ENCODE measurements at regions not wholly inside any gene's neighbourhood (a gene's known extent, or its start where the extent isn't known, plus 50 kb on each side); places are given as distances from the start of the nearest gene placed in this dataset.

DNA sequence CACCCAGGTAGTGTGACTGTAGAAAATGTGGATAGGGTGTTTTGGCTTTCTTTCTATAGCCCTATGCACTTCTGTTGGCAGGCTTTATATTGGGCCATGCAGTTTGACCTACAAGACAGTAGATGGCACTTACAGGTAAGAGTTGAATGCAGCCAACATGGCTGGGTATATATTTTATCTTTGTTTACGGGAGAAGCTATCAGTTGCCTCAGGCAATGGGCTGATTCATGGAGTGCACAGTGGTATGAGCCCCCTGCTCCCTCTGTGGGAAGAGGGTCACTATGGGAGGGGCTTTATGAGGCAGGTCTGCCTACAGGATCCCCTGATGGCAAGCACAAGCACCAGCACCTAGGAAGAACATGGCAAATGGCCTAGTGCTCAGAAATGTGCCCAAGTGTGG, 301.2 kb upstream of the CDIN1 start:
- no peak overlapping the region for H2AFZ ChIP-seq (ENCODE audit: low read depth, low read length)
- H4K20me1 ChIP-seq (ENCODE audit: insufficient read depth) = no peaks in the 10 kb centered on the region
- H3K36me3 ChIP-seq (ENCODE audit: insufficient read depth, low read length) = no peaks in the 10 kb centered on the region
- no peak overlapping the region for H3K9ac ChIP-seq (ENCODE audit: low read length)
- TF ChIP-seq EZH2 (IDR thresholded peaks at IDR 0.05; ENCODE audit: borderline replicate concordance, insufficient read depth, low read length, poor library complexity, severe bottlenecking) (no peak), REST (IDR thresholded peaks at IDR 0.05; ENCODE audit: borderline replicate concordance) (no peak), MXI1 (conservative IDR thresholded peaks at IDR 0.05; ENCODE audit: poor library complexity, severe bottlenecking) (no peak)
- H3F3A ChIP-seq (ENCODE audit: insufficient read depth, low read length, poor library complexity, severe bottlenecking) = no peaks in the 10 kb centered on the region
- no peaks in the 10 kb centered on the region for H3K79me2 ChIP-seq (replicated peaks; ENCODE audit: insufficient read depth, low read length)
- no peak overlapping the region for H3K4me3 ChIP-seq (ENCODE audit: low read length)
- H3K4me2 ChIP-seq (ENCODE audit: low read length) = no peak overlapping the region
- H3K27me3 ChIP-seq (ENCODE audit: insufficient read depth, low read depth, low read length) = no peaks in the 10 kb centered on the region
- peaks cover 10% of the 10 kb centered on the region for H3K9me3 ChIP-seq (ENCODE audit: low read length)
- no peaks in the 10 kb centered on the region for H3K9me2 ChIP-seq (ENCODE audit: insufficient read depth, low read length)
- H3K27ac ChIP-seq (ENCODE audit: low read length) = no peak overlapping the region

GRCh38 chr15:36282821-36283220, 296.6 kb upstream of the CDIN1 start:
- Histone ChIP-seq H3K36me3 (ENCODE audit: insufficient read depth, low read length) (no peaks in the 10 kb centered on the region), H3K4me3 (ENCODE audit: low read length) (no peak overlapping the region), H3K4me2 (ENCODE audit: low read length) (no peak overlapping the region), H3F3A (ENCODE audit: insufficient read depth, low read length, poor library complexity, severe bottlenecking) (no peaks in the 10 kb centered on the region), H3K27ac (ENCODE audit: low read length) (no peak overlapping the region), H3K27me3 (ENCODE audit: insufficient read depth, low read depth, low read length) (no peaks in the 10 kb centered on the region), H4K20me1 (ENCODE audit: insufficient read depth) (no peaks in the 10 kb centered on the region), H2AFZ (ENCODE audit: low read depth, low read length) (no peak overlapping the region), H3K9me2 (ENCODE audit: insufficient read depth, low read length) (no peaks in the 10 kb centered on the region), H3K79me2 (replicated peaks; ENCODE audit: insufficient read depth, low read length) (no peaks in the 10 kb centered on the region), H3K9ac (ENCODE audit: low read length) (no peak overlapping the region), H3K9me3 (ENCODE audit: low read length) (peaks cover 10% of the 10 kb centered on the region)
- TF ChIP-seq REST (IDR thresholded peaks at IDR 0.05; ENCODE audit: borderline replicate concordance) = no peak
- TF ChIP-seq EZH2 (IDR thresholded peaks at IDR 0.05; ENCODE audit: borderline replicate concordance, insufficient read depth, low read length, poor library complexity, severe bottlenecking) = no peak
- TF ChIP-seq SMC3 (conservative IDR thresholded peaks at IDR 0.05; ENCODE audit: poor library complexity) = no peak
- TF ChIP-seq RAD21 (conservative IDR thresholded peaks at IDR 0.05) = no peak
- no peak for TF ChIP-seq MXI1 (conservative IDR thresholded peaks at IDR 0.05; ENCODE audit: poor library complexity, severe bottlenecking)
- TF ChIP-seq TAF1 (IDR thresholded peaks at IDR 0.05; ENCODE audit: low read depth) = no peak
- no peak for TF ChIP-seq EP300 (conservative IDR thresholded peaks at IDR 0.05; ENCODE audit: poor library complexity, severe bottlenecking)

All from neural cell (in vitro differentiated cells).